Cardiac fibroblast (primary cell): ENCODE measurements at regions not wholly inside any gene's neighbourhood (a gene's known extent, or its start where the extent isn't known, plus 50 kb on each side); places are given as distances from the start of the nearest gene placed in this dataset.

Source experiments
- DNase-seq, 2 donors: peaks; one replicate each; pipeline versions ENCODE4 v3.0.0 to v3.0.0-alpha.2; 2010; ENCODE audit warnings: low read depth in 2 of 2
- H3K4me3 ChIP-seq, 2 donors: replicated peaks in 1 of 2; 1 replicate in 1 of 2; 2 replicates in 1 of 2; pipeline ENCODE4 v1.5.1; 2011; ENCODE audit warnings: low read depth in 2 of 2, low read length in 2 of 2, mild to moderate bottlenecking in 2 of 2, moderate library complexity in 1 of 2
- TF ChIP-seq, protein P1 (sequence below): IDR thresholded peaks from one replicate; pipeline ENCODE4 v1.5.1; 2011; ENCODE audit warnings: low read depth, mild to moderate bottlenecking, low read length, inconsistent platforms

DNA sequence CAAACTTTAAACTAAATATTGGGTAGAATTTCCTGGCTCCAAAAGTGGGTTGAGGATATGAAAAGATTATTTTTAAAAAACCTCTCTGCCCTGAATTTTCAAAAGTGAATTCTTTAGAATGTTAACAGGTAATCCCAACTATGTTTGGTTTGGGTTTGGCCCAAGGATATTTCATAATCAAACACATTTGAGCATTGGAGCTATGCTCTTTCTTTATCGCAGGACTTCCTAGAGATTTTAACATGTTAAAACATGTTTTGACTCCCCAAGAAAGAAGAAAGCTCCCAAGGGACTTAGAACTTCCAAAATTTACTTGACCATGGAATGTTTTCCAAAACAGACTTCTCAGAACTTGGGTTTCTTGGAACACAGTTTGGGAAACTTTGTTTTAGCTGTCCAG is 75.6 kb upstream of the SYNPR start:
- no peak overlapping the region for H3K4me3 ChIP-seq
- DNase-seq = no peak
- TF ChIP-seq, protein P1, sequence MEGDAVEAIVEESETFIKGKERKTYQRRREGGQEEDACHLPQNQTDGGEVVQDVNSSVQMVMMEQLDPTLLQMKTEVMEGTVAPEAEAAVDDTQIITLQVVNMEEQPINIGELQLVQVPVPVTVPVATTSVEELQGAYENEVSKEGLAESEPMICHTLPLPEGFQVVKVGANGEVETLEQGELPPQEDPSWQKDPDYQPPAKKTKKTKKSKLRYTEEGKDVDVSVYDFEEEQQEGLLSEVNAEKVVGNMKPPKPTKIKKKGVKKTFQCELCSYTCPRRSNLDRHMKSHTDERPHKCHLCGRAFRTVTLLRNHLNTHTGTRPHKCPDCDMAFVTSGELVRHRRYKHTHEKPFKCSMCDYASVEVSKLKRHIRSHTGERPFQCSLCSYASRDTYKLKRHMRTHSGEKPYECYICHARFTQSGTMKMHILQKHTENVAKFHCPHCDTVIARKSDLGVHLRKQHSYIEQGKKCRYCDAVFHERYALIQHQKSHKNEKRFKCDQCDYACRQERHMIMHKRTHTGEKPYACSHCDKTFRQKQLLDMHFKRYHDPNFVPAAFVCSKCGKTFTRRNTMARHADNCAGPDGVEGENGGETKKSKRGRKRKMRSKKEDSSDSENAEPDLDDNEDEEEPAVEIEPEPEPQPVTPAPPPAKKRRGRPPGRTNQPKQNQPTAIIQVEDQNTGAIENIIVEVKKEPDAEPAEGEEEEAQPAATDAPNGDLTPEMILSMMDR = no peak

DNA sequence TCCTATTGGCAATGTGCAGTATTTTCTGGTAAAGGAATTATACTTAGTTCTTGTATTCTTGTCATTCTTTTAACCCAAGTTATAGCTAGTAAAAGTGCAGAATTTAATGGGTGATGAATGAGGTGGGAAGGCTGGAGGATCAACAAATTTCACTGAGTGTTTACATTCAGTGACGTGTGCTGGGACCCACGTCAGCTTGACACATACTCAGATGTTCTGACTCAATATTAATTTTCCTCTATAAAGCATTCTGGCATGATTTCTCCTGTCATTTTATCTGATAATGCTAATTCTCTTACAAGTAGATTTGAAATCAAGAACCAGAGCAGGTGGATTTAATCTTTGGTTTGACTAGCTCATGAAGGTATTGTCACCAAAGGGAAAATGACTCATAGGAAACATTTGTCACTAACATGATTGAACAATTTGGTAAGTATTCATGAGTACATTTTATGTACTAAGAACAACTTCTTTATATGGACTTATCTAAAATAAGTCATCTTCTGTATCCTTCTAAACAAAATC is 71.0 kb upstream of the SYNPR start:
- TF ChIP-seq, protein P1 = no peak
- no peak for DNase-seq
- no peak overlapping the region for H3K4me3 ChIP-seq

DNA sequence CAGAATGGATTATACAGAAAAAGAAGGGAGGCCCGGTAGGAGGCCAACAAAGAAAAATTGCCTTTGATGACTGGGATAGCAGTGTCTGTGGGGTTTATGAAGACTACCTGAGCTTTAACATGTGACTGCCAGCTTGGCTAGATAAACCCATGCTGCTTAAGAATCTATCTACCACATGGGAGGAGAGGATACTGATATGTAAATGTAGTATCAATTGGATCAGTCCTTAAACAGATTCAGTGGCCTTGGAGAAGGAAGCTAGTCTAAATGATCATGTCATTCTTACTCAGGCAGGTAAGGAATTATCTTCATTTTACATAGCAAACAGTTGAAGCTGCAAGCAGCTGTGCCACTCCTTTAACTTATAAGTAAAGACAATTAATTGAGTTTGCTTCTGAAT is 50.0 kb upstream of the SYNPR start:
- no peak for DNase-seq
- no peak overlapping the region for H3K4me3 ChIP-seq

More for the DNA sequence above, 50.0 kb upstream of the SYNPR start:
- TF ChIP-seq, protein P1 = no peak
